Neural progenitor cell (in vitro differentiated cells): ENCODE measurements at regions not wholly inside any gene's neighbourhood (a gene's known extent, or its start where the extent isn't known, plus 50 kb on each side); places are given as distances from the start of the nearest gene placed in this dataset.
A peak's percentile ranks its signal among the peaks of the same experiment; 100 is the strongest.

Source experiments
- DNase-seq: peaks from one replicate; pipeline ENCODE4 v3.0.0-alpha.2; 2016; ENCODE audit warnings: low spot score
- H2AFZ ChIP-seq: fragments of 200-600 bp; sonication (generic); replicated peaks from 2 replicates; pipeline ENCODE4 v1.6.1; 2016; ENCODE audit warnings: antibody characterized with exemption
- H3F3A ChIP-seq: fragments of 200-600 bp; sonication (generic); 2 replicates; pipeline ENCODE4 v1.6.1; 2016; ENCODE audit warnings: antibody characterized with exemption, low read depth
- H3K27ac ChIP-seq: fragments of 200-600 bp; sonication (generic); 2 replicates; pipeline ENCODE4 v1.5.1; 2016; ENCODE audit warnings: mild to moderate bottlenecking
- H3K27me3 ChIP-seq: fragments of 200-600 bp; sonication (generic); 2 replicates; pipeline ENCODE4 v1.6.1; 2016; ENCODE audit warnings: mild to moderate bottlenecking, moderate library complexity
- H3K36me3 ChIP-seq: fragments of 200-600 bp; sonication (generic); 2 replicates; pipeline ENCODE4 v1.5.1; 2016
- H3K4me1 ChIP-seq: fragments of 200-600 bp; sonication (generic); 2 replicates; pipeline ENCODE4 v1.6.1; 2016; ENCODE audit warnings: mixed run types
- H3K4me2 ChIP-seq: fragments of 200-600 bp; sonication (generic); 2 replicates; pipeline ENCODE4 v1.6.1; 2016
- H3K4me3 ChIP-seq: fragments of 200-600 bp; sonication (generic); 2 replicates; pipeline ENCODE4 v1.5.1; 2016
- H3K79me2 ChIP-seq: fragments of 200-600 bp; sonication (generic); 2 replicates; pipeline ENCODE4 v1.6.1; 2016; ENCODE audit warnings: low read depth
- H3K9ac ChIP-seq: fragments of 200-600 bp; sonication (generic); 2 replicates; pipeline ENCODE4 v1.6.1; 2016
- H3K9me3 ChIP-seq: fragments of 200-600 bp; sonication (generic); 2 replicates; pipeline ENCODE4 v1.5.1; 2016; ENCODE audit warnings: low read depth
- H4K20me1 ChIP-seq: fragments of 200-600 bp; sonication (generic); 2 replicates; pipeline ENCODE4 v1.6.1; 2016; ENCODE audit warnings: low read depth
- H3K27ac Mint-ChIP-seq: 3 replicates; pipeline ENCODE4 v1.8.0; 2021; ENCODE audit warnings: mixed read lengths
- H3K27me3 Mint-ChIP-seq: 2 replicates; pipeline ENCODE4 v1.8.0; 2022; ENCODE audit warnings: low read depth, mild to moderate bottlenecking, inconsistent platforms, moderate library complexity, mixed read lengths; ENCODE audit not compliant: insufficient read depth
- H3K36me3 Mint-ChIP-seq: 3 replicates; pipeline ENCODE4 v1.8.0; 2021; ENCODE audit warnings: mixed read lengths
- H3K4me1 Mint-ChIP-seq: 3 replicates; pipeline ENCODE4 v1.8.0; 2021; ENCODE audit warnings: mixed read lengths
- H3K4me3 Mint-ChIP-seq: 3 replicates; pipeline ENCODE4 v1.8.0; 2021; ENCODE audit warnings: mild to moderate bottlenecking, moderate library complexity, mixed read lengths
- H3K9me3 Mint-ChIP-seq: 3 replicates; pipeline ENCODE4 v1.8.0; 2020; ENCODE audit warnings: mixed read lengths
- EZH2 ChIP-seq: fragments of 200-600 bp; sonication (generic); IDR thresholded peaks from 2 replicates; pipeline ENCODE4 v1.6.1; 2017; ENCODE audit warnings: antibody characterized with exemption, mild to moderate bottlenecking, moderate library complexity
- EZH2phosphoT487 ChIP-seq: fragments of 200-600 bp; sonication (generic); IDR thresholded peaks from 2 replicates; pipeline ENCODE4 v1.6.1; 2017; ENCODE audit warnings: antibody characterized with exemption
- TF ChIP-seq, protein P1 (sequence below): fragments of 200-600 bp; sonication (generic); IDR thresholded peaks from 2 replicates; pipeline ENCODE4 v1.5.1; 2017; ENCODE audit warnings: antibody characterized with exemption, mild to moderate bottlenecking

DNA sequence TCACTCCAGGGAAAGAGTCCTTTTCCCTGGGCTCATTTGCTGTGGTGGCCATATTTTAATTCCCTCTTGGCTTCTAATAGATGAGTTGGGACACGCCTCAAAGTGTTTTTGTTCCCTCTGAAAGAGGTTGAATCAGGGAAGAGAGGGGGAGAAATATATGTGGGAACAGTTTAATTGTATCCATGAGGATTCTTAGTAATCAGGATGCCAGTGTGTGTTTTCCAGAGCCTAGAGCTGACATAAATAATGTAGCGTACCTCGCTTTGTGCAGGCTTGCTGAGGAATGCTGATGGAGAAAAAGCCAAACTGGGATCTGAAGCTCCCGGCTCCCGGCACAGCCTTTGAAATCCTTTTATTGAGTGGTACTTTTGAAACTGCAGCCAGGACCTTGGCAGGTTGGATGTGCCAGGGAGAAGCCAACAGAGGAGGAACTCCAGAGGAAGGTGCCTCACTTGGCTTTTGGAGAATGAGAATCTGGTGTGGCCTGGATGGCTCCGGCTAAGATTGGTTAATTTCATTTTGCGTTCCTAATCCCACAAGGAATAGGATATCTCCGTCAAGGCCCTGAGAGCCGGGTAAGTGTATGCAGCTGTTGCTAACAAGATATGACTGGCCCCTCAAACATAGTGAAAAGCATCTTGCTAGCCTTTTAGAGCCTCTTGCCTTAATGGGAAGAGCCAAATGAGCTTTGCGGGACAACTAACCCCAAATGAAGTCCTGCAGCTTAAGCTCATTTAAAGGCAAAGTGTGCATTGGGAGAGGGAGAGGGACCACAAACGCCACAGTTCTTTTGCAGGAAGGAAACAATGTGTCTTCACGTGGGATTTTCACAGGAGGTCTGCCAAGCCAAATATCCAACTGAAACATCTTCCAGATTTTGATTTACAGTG is 471.1 kb upstream of the WWC1 start:
- Mint-ChIP-seq H3K36me3 (peaks cover 11% of the 10 kb centered on the region), H3K4me1 (peaks cover 21% of the 10 kb centered on the region), H3K9me3 (peaks cover 2% of the 10 kb centered on the region), H3K27ac (peak overlapping the region; percentile 7), H3K4me3 (no peak overlapping the region), H3K27me3 (peaks cover 3% of the 10 kb centered on the region)
- Histone ChIP-seq H3K4me1 (peaks cover 22% of the 10 kb centered on the region), H3K4me2 (peak overlapping the region; percentile 51), H3K36me3 (no peaks in the 10 kb centered on the region), H3K79me2 (no peaks in the 10 kb centered on the region), H3K27ac (peak overlapping the region; percentile 42), H3K9me3 (no peaks in the 10 kb centered on the region), H3K4me3 (no peak overlapping the region), H2AFZ (no peak overlapping the region), H3F3A (peaks cover 19% of the 10 kb centered on the region), H4K20me1 (peaks cover 13% of the 10 kb centered on the region), H3K9ac (no peak overlapping the region), H3K27me3 (peaks cover 16% of the 10 kb centered on the region)
- DNase-seq, result peak; percentile 45
- TF ChIP-seq EZH2phosphoT487, result peak; percentile 67
- TF ChIP-seq, protein P1, sequence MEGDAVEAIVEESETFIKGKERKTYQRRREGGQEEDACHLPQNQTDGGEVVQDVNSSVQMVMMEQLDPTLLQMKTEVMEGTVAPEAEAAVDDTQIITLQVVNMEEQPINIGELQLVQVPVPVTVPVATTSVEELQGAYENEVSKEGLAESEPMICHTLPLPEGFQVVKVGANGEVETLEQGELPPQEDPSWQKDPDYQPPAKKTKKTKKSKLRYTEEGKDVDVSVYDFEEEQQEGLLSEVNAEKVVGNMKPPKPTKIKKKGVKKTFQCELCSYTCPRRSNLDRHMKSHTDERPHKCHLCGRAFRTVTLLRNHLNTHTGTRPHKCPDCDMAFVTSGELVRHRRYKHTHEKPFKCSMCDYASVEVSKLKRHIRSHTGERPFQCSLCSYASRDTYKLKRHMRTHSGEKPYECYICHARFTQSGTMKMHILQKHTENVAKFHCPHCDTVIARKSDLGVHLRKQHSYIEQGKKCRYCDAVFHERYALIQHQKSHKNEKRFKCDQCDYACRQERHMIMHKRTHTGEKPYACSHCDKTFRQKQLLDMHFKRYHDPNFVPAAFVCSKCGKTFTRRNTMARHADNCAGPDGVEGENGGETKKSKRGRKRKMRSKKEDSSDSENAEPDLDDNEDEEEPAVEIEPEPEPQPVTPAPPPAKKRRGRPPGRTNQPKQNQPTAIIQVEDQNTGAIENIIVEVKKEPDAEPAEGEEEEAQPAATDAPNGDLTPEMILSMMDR, result no peak

DNA sequence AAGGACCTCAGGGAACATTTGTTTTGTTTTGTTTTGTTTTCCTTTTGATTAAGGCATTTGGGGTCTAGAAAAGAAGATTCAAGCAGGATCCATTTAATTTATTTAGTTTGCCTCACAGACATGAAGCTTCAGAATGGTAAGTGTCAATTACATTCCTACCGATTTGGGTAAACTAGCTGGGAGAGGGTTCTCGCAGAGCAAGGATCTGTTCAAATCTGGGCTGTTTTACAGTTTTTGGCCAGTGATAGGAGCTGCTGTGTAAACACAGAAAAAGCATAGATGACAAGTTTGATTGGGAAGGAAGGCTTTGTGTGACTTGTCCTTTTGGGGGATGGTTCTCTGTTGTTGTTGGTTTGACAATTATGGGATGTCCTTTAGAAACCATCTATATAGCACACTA is 470.3 kb upstream of the WWC1 start:
- H3K27ac Mint-ChIP-seq, result no peak overlapping the region
- no peaks in the 10 kb centered on the region for H3K27me3 Mint-ChIP-seq
- peaks cover 2% of the 10 kb centered on the region for H3K9me3 Mint-ChIP-seq

DNA sequence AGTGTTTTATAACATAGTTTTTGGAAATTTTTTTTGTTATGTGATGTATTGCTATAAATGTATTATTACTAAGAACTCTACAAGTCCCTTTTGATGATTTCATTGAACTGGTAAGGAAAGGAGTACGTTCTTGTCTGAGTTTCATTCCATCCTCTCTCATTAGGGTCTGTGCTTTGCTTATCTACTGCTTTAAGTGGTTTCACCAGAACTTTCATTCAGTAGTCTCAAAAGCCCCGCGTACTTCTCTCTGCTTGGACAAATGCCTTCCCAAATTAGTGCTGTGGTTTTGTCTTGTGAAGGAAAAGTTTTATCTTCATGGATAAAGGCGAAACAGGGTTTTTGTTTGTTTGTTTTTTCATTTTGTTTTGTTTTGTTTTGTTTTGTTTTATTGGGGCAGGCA is 469.8 kb upstream of the WWC1 start:
- peaks cover 19% of the 10 kb centered on the region for H3F3A ChIP-seq
- no peak overlapping the region for H2AFZ ChIP-seq
- H3K9me3 Mint-ChIP-seq, result no peaks in the 10 kb centered on the region
- no peak overlapping the region for H3K4me3 Mint-ChIP-seq
- H3K36me3 ChIP-seq, result no peaks in the 10 kb centered on the region
- TF ChIP-seq, protein P1, result no peak
- TF ChIP-seq EZH2phosphoT487 (no peak), EZH2 (no peak)
- H4K20me1 ChIP-seq, result peaks cover 13% of the 10 kb centered on the region
- H3K79me2 ChIP-seq, result no peaks in the 10 kb centered on the region
- no peaks in the 10 kb centered on the region for H3K9me3 ChIP-seq
- no peak overlapping the region for H3K27ac ChIP-seq
- H3K4me3 ChIP-seq, result no peak overlapping the region
- H3K36me3 Mint-ChIP-seq, result peaks cover 5% of the 10 kb centered on the region
- H3K9ac ChIP-seq, result no peak overlapping the region
- H3K4me2 ChIP-seq, result peak overlapping the region; percentile 51
- H3K4me1 ChIP-seq, result peaks cover 22% of the 10 kb centered on the region
- H3K27me3 Mint-ChIP-seq, result no peaks in the 10 kb centered on the region
- H3K27ac Mint-ChIP-seq, result no peak overlapping the region
- H3K4me1 Mint-ChIP-seq, result peaks cover 21% of the 10 kb centered on the region
- H3K27me3 ChIP-seq, result peaks cover 16% of the 10 kb centered on the region
- DNase-seq, result no peak

More for the DNA sequence above, 470.3 kb upstream of the WWC1 start:
- H4K20me1 ChIP-seq, result peaks cover 13% of the 10 kb centered on the region
- Mint-ChIP-seq H3K36me3 (peaks cover 8% of the 10 kb centered on the region), H3K4me1 (peaks cover 21% of the 10 kb centered on the region), H3K4me3 (no peak overlapping the region)
- TF ChIP-seq EZH2phosphoT487, result no peak
- TF ChIP-seq, protein P1, result no peak
- TF ChIP-seq EZH2, result no peak
- H3K9ac ChIP-seq, result no peak overlapping the region
- peaks cover 22% of the 10 kb centered on the region for H3K4me1 ChIP-seq
- H3F3A ChIP-seq, result peaks cover 19% of the 10 kb centered on the region
- H3K27me3 ChIP-seq, result peaks cover 16% of the 10 kb centered on the region
- peak; percentile 19 for DNase-seq
- no peak overlapping the region for H3K4me3 ChIP-seq
- H3K27ac ChIP-seq, result no peak overlapping the region
- peak overlapping the region; percentile 51 for H3K4me2 ChIP-seq
- H3K9me3 ChIP-seq, result no peaks in the 10 kb centered on the region
- no peaks in the 10 kb centered on the region for H3K36me3 ChIP-seq
- H3K79me2 ChIP-seq, result no peaks in the 10 kb centered on the region
- H2AFZ ChIP-seq, result no peak overlapping the region
